ENCODE measurements at regions not wholly inside any gene's neighbourhood (a gene's known extent, or its start where the extent isn't known, plus 50 kb on each side); places are given as distances from the start of the nearest gene placed in this dataset.

GRCh38 chr11:116503216-116504160 is 269.3 kb downstream of the BUD13 start:
- TF ChIP-seq CTCF (IDR thresholded peaks at IDR 0.05) (no peak), POLR2A (IDR thresholded peaks at IDR 0.05) (no peak)
